ENCODE measurements at regions not wholly inside any gene's neighbourhood (a gene's known extent, or its start where the extent isn't known, plus 50 kb on each side); places are given as distances from the start of the nearest gene placed in this dataset.

GRCh38 chr6:132900849-132901248 lies 86.5 kb downstream of the RPS12 start:
- no peak for TF ChIP-seq POLR2A (IDR thresholded peaks at IDR 0.05)
- no peak for TF ChIP-seq CTCF (IDR thresholded peaks at IDR 0.05)
- intact Hi-C loops (cut with DNase I), result no loop called here
- WGBS, 4 donors, result 67 to 77% (median 77%) methylated on average over 2 of the region's 2 CpGs
- H3K4me1 ChIP-seq (replicated peaks in 1 of 2), result no peaks in the 10 kb centered on the region
- no peaks in the 10 kb centered on the region for H3K36me3 ChIP-seq (replicated peaks in 1 of 2)
- no peak overlapping the region for H3K4me3 ChIP-seq
- no peaks in the 10 kb centered on the region for H3K27me3 ChIP-seq
- no peak overlapping the region for H3K27ac ChIP-seq
- H3K9me3 ChIP-seq (replicated peaks in 1 of 3), result no peaks in the 10 kb centered on the region
- DNase-seq, result no peak

GRCh38 chr6:132902901-132903300 lies 88.5 kb downstream of the RPS12 start:
- no peak for DNase-seq
- no peaks in the 10 kb centered on the region for H3K27me3 ChIP-seq
- no peak overlapping the region for H3K4me3 ChIP-seq
- TF ChIP-seq POLR2A (IDR thresholded peaks at IDR 0.05) (no peak), CTCF (IDR thresholded peaks at IDR 0.05) (no peak)
- no peak overlapping the region for H3K27ac ChIP-seq
- WGBS, 4 donors, result 63 to 78% (median 70%) methylated on average over 6 of the region's 6 CpGs
- intact Hi-C loops (cut with DNase I), result no loop called here
- H3K9me3 ChIP-seq (replicated peaks in 1 of 3), result no peaks in the 10 kb centered on the region
- H3K36me3 ChIP-seq (replicated peaks in 1 of 2), result no peaks in the 10 kb centered on the region
- H3K4me1 ChIP-seq (replicated peaks in 1 of 2), result no peaks in the 10 kb centered on the region

- Histone ChIP-seq H3K4me1 (replicated peaks in 1 of 2) (no peaks in the 10 kb centered on the region), H3K27ac (no peak overlapping the region), H3K9me3 (replicated peaks in 1 of 3) (no peaks in the 10 kb centered on the region), H3K27me3 (no peaks in the 10 kb centered on the region), H3K36me3 (replicated peaks in 1 of 2) (no peaks in the 10 kb centered on the region), H3K4me3 (no peak overlapping the region)
- 57 to 68% (median 62%) methylated on average over 1 of the region's 1 CpG for WGBS, 4 donors
- no peak for DNase-seq
- intact Hi-C loops (cut with DNase I), result no loop called here
- TF ChIP-seq POLR2A (IDR thresholded peaks at IDR 0.05) (no peak), CTCF (IDR thresholded peaks at IDR 0.05) (no peak)
These were observed 92.9 kb downstream of the RPS12 start for GRCh38 chr6:132907231-132907630.

GRCh38 chr6:132907914-132908313 lies 93.5 kb downstream of the RPS12 start:
- Histone ChIP-seq H3K4me3 (no peak overlapping the region), H3K9me3 (replicated peaks in 1 of 3) (no peaks in the 10 kb centered on the region), H3K27me3 (no peaks in the 10 kb centered on the region), H3K36me3 (replicated peaks in 1 of 2) (no peaks in the 10 kb centered on the region), H3K27ac (no peak overlapping the region), H3K4me1 (replicated peaks in 1 of 2) (no peaks in the 10 kb centered on the region)
- DNase-seq, result no peak
- TF ChIP-seq CTCF (IDR thresholded peaks at IDR 0.05) (no peak), POLR2A (IDR thresholded peaks at IDR 0.05) (no peak)
- 71 to 79% (median 78%) methylated on average over 7 of the region's 7 CpGs for WGBS, 4 donors
- intact Hi-C loops (cut with DNase I), result no loop called here
